ENCODE measurements at regions not wholly inside any gene's neighbourhood (a gene's known extent, or its start where the extent isn't known, plus 50 kb on each side); places are given as distances from the start of the nearest gene placed in this dataset.

GRCh38 chr1:184859381-184860105, 104.9 kb upstream of the EDEM3 start:
- CTCF ChIA-PET (ENCODE audit: low intra/inter-chr PET ratio, low total read pairs), result no interaction called here
- TF ChIP-seq SMC3 (IDR thresholded peaks at IDR 0.05; ENCODE audit: low read length), result no peak
- TF ChIP-seq AGO1 (IDR thresholded peaks at IDR 0.05; ENCODE audit: low read depth, low read length, poor library complexity, severe bottlenecking), result no peak
- no peak for TF ChIP-seq TFAP4 (IDR thresholded peaks at IDR 0.05; ENCODE audit: borderline replicate concordance, low read depth)
- no peak for TF ChIP-seq ZBTB25 (CRISPR knock-in tag; IDR thresholded peaks at IDR 0.05)
- TF ChIP-seq TCF7 (IDR thresholded peaks at IDR 0.05; ENCODE audit: low read depth), result no peak
- Histone ChIP-seq H2AFZ (ENCODE audit: low read length) (no peak overlapping the region), H3K9ac (ENCODE audit: insufficient read depth, low read depth, low read length) (no peak overlapping the region), H4K20me1 (ENCODE audit: insufficient read depth, low read length) (no peaks in the 10 kb centered on the region), H3K36me3 (replicated peaks in 1 of 2; ENCODE audit: control insufficient read depth in 1 of 2, insufficient read depth in 2 of 2, low read length in 2 of 2) (no peaks in the 10 kb centered on the region), H3K79me2 (ENCODE audit: insufficient read depth, low read length) (no peaks in the 10 kb centered on the region), H3K4me3 (replicated peaks in 1 of 3; ENCODE audit: insufficient read depth in 1 of 3, low read depth in 2 of 3, low read length in 3 of 3) (no peak overlapping the region), H3K27ac (ENCODE audit: extremely low read length, insufficient read depth, low read length) (no peak overlapping the region), H3K4me2 (ENCODE audit: low read depth, low read length) (no peak overlapping the region), H3K27me3 (ENCODE audit: control insufficient read depth in 1 of 2, insufficient read depth in 2 of 2, low read length in 2 of 2) (no peaks in the 10 kb centered on the region; a peak in 1 of 5 replicates), H3K9me3 (ENCODE audit: low read length) (no peaks in the 10 kb centered on the region), H3K4me1 (ENCODE audit: insufficient read depth, low read length) (peaks cover 8% of the 10 kb centered on the region; the same call in 1 of the 2 replicates)
- in situ Hi-C loops (cut with HindIII; ENCODE audit: extremely low pct_ligation_motif_present, low pct_unique_long_range_greater_than_20kb) (no loop called here), intact Hi-C loops (cut with micrococcal nuclease; ENCODE audit: unreplicated experiment) (no loop called here)
- WGBS (ENCODE audit: low lambda C conversion rate), result 14% methylated on average over 5 of the region's 5 CpGs
- POLR2A ChIA-PET, result no interaction called here
- DNase-seq (ENCODE audit: low spot score) (no peak), FAIRE-seq (no peak), ATAC-seq (no peak)
- BruUV-seq (replicated peaks), result no TSS peak

GRCh38 chr1:184858288-184858687, 103.6 kb upstream of the EDEM3 start:
- no peaks in the 10 kb centered on the region; a peak in 1 of 5 replicates for H3K27me3 ChIP-seq (ENCODE audit: control insufficient read depth in 1 of 2, insufficient read depth in 2 of 2, low read length in 2 of 2)
- in situ Hi-C loops (cut with HindIII; ENCODE audit: extremely low pct_ligation_motif_present, low pct_unique_long_range_greater_than_20kb), result no loop called here
- ChIA-PET POLR2A (no interaction called here), CTCF (ENCODE audit: low intra/inter-chr PET ratio, low total read pairs) (no interaction called here)
- peaks cover 8% of the 10 kb centered on the region; the same call in 1 of the 2 replicates for H3K4me1 ChIP-seq (ENCODE audit: insufficient read depth, low read length)
- no peaks in the 10 kb centered on the region for H3K9me3 ChIP-seq (ENCODE audit: low read length)
- no peak overlapping the region for H3K4me2 ChIP-seq (ENCODE audit: low read depth, low read length)
- no peaks in the 10 kb centered on the region for H4K20me1 ChIP-seq (ENCODE audit: insufficient read depth, low read length)
- H3K79me2 ChIP-seq (ENCODE audit: insufficient read depth, low read length), result no peaks in the 10 kb centered on the region
- no peak for DNase-seq (ENCODE audit: low spot score)
- no peak overlapping the region for H3K4me3 ChIP-seq (replicated peaks in 1 of 3; ENCODE audit: insufficient read depth in 1 of 3, low read depth in 2 of 3, low read length in 3 of 3)
- intact Hi-C loops (cut with micrococcal nuclease; ENCODE audit: unreplicated experiment), result no loop called here
- FAIRE-seq, result no peak
- no peak for ATAC-seq
- no peak overlapping the region for H2AFZ ChIP-seq (ENCODE audit: low read length)
- WGBS (ENCODE audit: low lambda C conversion rate), result 2% methylated on average over 3 of the region's 3 CpGs
- H3K36me3 ChIP-seq (replicated peaks in 1 of 2; ENCODE audit: control insufficient read depth in 1 of 2, insufficient read depth in 2 of 2, low read length in 2 of 2), result no peaks in the 10 kb centered on the region
- no TSS peak for BruUV-seq (replicated peaks)
- H3K27ac ChIP-seq (ENCODE audit: extremely low read length, insufficient read depth, low read length), result no peak overlapping the region
- H3K9ac ChIP-seq (ENCODE audit: insufficient read depth, low read depth, low read length), result no peak overlapping the region
- TF ChIP-seq MTA3 (CRISPR knock-in tag; IDR thresholded peaks at IDR 0.05), result no peak
- no peak for TF ChIP-seq ZFYVE20 (CRISPR knock-in tag; IDR thresholded peaks at IDR 0.05; ENCODE audit: borderline replicate concordance, low read depth)
- TF ChIP-seq ZNF574 (CRISPR knock-in tag; IDR thresholded peaks at IDR 0.05), result no peak
- no peak for TF ChIP-seq ZNF652 (CRISPR knock-in tag; IDR thresholded peaks at IDR 0.05; ENCODE audit: borderline replicate concordance, low read depth)
- TF ChIP-seq ZNF501 (CRISPR knock-in tag; IDR thresholded peaks at IDR 0.05), result no peak
- no peak for TF ChIP-seq TCF7 (IDR thresholded peaks at IDR 0.05; ENCODE audit: low read depth)
- no peak for TF ChIP-seq ZNF367 (CRISPR knock-in tag; IDR thresholded peaks at IDR 0.05; ENCODE audit: borderline replicate concordance)
- no peak for TF ChIP-seq NCOA2 (CRISPR knock-in tag; IDR thresholded peaks at IDR 0.05)
- no peak for TF ChIP-seq NPAS2 (CRISPR knock-in tag; IDR thresholded peaks at IDR 0.05; ENCODE audit: borderline replicate concordance)
